HG03280 (cell line): ENCODE measurements at regions not wholly inside any gene's neighbourhood (a gene's known extent, or its start where the extent isn't known, plus 50 kb on each side); places are given as distances from the start of the nearest gene placed in this dataset.
"Not testable (repeated sequence)": the region's sequence is repeated elsewhere in the genome, so short reads cannot be mapped to it uniquely, and the experiment has no call there.

Experiments used
- ATAC-seq: cut with Tn5 transposase; IDR thresholded peaks from one replicate; pipeline ENCODE4 v1.9.1; 2021; ENCODE audit warnings: mild to moderate bottlenecking, moderate library complexity; ENCODE audit not compliant: unreplicated experiment

GRCh38 chr9:84054341-84055010 lies 73.9 kb downstream of the RMI1 start:
- ATAC-seq: no peak

GRCh38 chr9:84057662-84058061 lies 77.1 kb downstream of the RMI1 start:
- ATAC-seq: no peak

DNA sequence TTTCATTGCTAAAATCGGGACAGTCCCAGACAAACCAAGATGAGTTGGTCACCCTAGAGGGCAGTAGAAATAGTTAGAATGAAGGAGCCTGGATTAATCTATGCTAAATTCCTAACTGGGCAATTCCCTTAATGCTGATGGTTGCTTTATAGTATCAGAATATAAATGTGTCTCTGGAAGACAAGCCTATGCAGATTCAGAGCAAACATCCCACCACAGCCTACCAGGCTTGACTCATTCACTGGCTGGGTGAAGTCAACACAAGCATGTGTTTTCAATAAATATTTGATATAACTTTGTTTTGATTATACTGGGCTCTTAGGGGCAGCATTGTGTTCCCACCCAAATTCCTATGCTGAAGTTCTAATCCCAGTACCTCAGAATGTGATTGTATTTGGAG lies 79.3 kb downstream of the RMI1 start:
- ATAC-seq: no peak

- no peak for ATAC-seq
These were observed 81.1 kb downstream of the RMI1 start for GRCh38 chr9:84061613-84062193.

- no peak for ATAC-seq
These were observed 81.9 kb downstream of the RMI1 start for GRCh38 chr9:84062538-84062937.

- no peak for ATAC-seq
These were observed 87.2 kb downstream of the RMI1 start for GRCh38 chr9:84067821-84068220.

DNA sequence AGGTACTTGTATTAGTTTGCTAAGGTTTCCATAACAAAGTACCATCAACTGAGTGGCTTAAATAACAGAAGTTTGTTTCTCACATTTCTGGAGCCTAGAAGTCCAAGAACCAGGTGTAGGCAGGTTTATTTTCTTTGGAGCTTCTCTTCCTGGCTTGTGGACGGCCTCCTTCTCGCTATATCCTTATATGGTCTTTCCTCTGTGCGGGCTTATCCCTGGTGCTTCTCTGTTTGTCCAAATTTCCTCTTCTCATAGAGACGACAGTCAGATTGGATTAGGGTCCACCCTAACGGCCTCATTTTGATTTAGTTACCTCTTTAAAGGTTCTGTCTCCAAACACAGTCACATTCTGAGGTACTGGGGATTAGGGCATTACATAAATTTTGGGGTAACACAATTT lies 88.3 kb downstream of the RMI1 start:
- no peak for ATAC-seq

DNA sequence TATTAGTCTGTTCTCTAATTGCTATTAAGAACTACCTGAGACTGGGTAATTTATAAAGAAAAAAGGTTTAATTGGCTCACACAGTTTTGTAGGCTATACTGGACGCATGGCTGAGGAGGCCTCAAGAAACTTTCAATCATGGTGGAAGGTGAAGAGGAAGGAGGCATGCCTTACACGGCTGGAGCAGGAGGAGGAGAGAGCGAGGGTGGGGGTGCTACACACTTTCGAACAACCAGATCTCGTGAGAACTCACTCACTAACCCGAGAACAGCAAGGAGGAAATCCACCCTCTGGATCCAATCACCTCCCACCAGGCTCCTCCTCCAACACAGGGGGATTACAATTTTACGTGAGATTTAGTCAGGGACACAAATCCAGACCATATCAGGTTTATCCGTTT lies 90.0 kb downstream of the RMI1 start:
- no peak for ATAC-seq

- no peak for ATAC-seq
These were observed 92.1 kb downstream of the RMI1 start for GRCh38 chr9:84072621-84073180.

GRCh38 chr9:84075004-84075403 lies 94.4 kb downstream of the RMI1 start:
- no peak for ATAC-seq

DNA sequence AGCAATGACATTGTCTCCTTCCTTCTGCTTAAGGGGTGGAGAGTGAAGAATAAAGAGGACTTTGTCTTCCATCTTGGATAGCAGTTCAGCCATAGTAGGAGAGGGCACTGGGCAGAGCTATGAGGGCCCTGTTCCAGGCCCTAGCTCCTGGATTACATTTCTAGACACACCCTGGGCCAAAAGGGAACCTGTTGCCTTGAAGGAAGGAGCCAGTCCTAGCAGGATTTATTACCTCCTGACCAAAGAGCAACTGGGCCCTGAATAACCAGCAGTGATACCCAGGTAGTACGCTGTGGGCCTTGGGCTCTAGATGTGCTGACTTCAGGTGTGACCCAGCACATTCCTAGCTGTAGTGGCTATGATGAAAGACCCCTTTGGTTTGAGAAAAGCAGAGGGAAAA lies 95.8 kb downstream of the RMI1 start:
- ATAC-seq: no peak

- not testable (repeated sequence) for ATAC-seq
These were observed 97.2 kb downstream of the RMI1 start for GRCh38 chr9:84077816-84078215.

- no peak for ATAC-seq
These were observed 99.4 kb downstream of the RMI1 start for GRCh38 chr9:84079994-84080393.

GRCh38 chr9:84101964-84102632 lies 121.5 kb downstream of the RMI1 start:
- ATAC-seq: no peak

- no peak for ATAC-seq
These were observed 123.2 kb downstream of the RMI1 start for GRCh38 chr9:84103651-84104377.

DNA sequence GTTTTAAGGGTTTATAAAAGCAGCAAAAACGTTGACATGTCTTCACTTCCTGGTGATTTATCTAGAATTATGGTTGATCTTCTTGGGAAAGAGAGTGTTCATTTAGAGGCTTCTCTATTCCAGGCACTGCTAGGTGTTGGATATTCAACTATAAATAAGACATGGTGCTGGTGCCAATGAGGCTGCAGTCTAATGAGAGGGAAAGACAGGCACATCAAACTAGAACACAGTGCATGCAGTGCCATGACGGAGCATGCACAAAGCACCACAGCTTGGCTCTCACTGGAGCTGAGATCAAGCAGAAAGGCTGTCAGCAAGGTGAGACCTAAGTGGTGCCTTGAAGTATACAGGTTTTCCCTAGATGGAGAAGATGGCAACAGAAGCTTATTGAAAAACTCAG lies 126.5 kb downstream of the RMI1 start:
- no peak for ATAC-seq

DNA sequence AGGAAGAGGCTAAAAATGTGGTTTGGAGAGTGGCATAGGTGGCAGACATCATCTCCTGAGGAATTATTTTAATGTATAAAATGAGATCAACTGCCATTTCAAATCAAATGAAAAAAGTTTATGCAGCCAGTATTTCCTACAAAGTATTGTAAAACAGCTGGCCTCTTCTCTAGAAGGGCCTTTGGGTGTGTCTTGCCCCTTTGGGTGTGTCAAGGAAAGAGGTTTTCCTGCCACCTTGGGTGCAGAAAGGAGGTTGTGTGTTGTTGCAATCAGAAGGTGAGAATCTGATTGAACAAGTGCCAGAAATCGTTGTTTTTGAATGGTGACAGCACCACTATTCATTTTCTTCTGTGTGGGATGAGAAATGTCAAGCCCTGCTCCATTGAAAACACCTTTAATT lies 127.4 kb downstream of the RMI1 start:
- ATAC-seq: no peak

DNA sequence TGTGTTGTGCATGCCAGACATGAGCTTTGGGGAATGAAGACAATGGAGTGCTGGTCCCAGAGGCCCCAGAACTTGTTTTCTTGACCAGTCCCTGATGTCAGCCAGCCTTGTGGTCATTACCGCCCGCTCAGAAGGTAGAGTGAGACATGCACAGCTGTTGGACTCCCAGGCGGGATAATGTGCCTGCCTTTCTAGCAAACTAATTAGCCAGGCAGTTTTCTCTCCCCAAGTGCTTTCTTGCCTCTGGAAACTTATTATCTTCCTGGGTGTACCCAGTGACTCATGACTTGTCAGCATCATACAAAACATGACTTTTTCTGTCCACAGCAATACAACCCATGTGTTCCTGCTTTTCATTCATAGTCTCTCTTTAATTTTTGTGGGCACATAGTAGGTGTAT lies 131.1 kb downstream of the RMI1 start:
- ATAC-seq: no peak

- no peak for ATAC-seq
These were observed 141.5 kb downstream of the RMI1 start for GRCh38 chr9:84121991-84122523.

DNA sequence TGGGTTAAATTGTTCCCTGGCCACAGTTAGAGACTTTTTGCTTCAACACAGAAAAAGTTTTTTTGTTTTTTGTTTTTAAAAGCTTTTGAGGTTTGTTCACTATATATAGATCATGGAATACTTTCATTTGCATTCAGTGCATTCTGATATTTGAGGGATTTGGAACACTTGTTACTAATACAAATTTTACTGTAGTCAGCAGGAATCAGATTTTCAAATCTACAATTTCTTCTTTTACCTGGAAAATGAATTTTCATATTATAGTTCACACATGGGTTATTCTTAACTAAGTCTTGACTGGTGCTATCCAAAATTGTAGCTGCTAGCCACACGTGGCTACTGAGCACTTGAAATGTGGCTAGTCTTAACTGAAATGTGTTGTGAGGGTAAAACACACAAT lies 142.0 kb downstream of the RMI1 start:
- no peak for ATAC-seq
